Lower leg skin (tissue), 3 donors: ENCODE measurements at regions not wholly inside any gene's neighbourhood (a gene's known extent, or its start where the extent isn't known, plus 50 kb on each side); places are given as distances from the start of the nearest gene placed in this dataset.

Experiments used
- CTCF ChIP-seq, 3 donors: fragments of 450-650 bp; IDR thresholded peaks; one replicate each; pipeline ENCODE4 v1.5.1; 2016; ENCODE audit warnings: antibody characterized with exemption in 3 of 3, mild to moderate bottlenecking in 3 of 3, moderate library complexity in 2 of 3
- POLR2A ChIP-seq, 2 donors: fragments of 450-650 bp; IDR thresholded peaks; one replicate each; pipeline ENCODE4 v1.6.1; 2016 to 2017; ENCODE audit warnings: antibody characterized with exemption in 2 of 2, mild to moderate bottlenecking in 1 of 2, moderate library complexity in 1 of 2

GRCh38 chr12:107415834-107416233 is 269.8 kb upstream of the PWP1 start:
- TF ChIP-seq CTCF (IDR thresholded peaks at IDR 0.05) (no peak), POLR2A (IDR thresholded peaks at IDR 0.05) (no peak)
